HUDEP-2 (cell line): ENCODE measurements at regions not wholly inside any gene's neighbourhood (a gene's known extent, or its start where the extent isn't known, plus 50 kb on each side); places are given as distances from the start of the nearest gene placed in this dataset.

Experiments
- DNase-seq, 76 experiments: peaks; one replicate each; lab custom pipeline; 2025; ENCODE audit not compliant: unreplicated experiment in 76 of 76; lab: John Stamatoyannopoulos, UW

GRCh38 chr2:6442252-6442985 is 423.3 kb downstream of the CMPK2 start:
- no peak for DNase-seq

- DNase-seq = no peak
Observed at GRCh38 chr2:6443061-6443823, 422.5 kb downstream of the CMPK2 start.

GRCh38 chr2:6444514-6444913 is 421.2 kb downstream of the CMPK2 start:
- DNase-seq = no peak

- DNase-seq = no peak
Observed at GRCh38 chr2:6445156-6445555, 420.6 kb downstream of the CMPK2 start.

GRCh38 chr2:6446938-6447608 is 418.6 kb downstream of the CMPK2 start:
- DNase-seq = no peak

- DNase-seq = no peak
Observed at GRCh38 chr2:6448893-6449292, 416.8 kb downstream of the CMPK2 start.

GRCh38 chr2:6449343-6449742 is 416.4 kb downstream of the CMPK2 start:
- no peak for DNase-seq

GRCh38 chr2:6452702-6453481 is 412.8 kb downstream of the CMPK2 start:
- DNase-seq = peak in 1 of 76 experiments; percentile 0

GRCh38 chr2:6454286-6454990 is 411.3 kb downstream of the CMPK2 start:
- DNase-seq = no peak

GRCh38 chr2:6459138-6459537 is 406.6 kb downstream of the CMPK2 start:
- DNase-seq = no peak

GRCh38 chr2:6470518-6470917 is 395.2 kb downstream of the CMPK2 start:
- no peak for DNase-seq

- DNase-seq = no peak
Observed at GRCh38 chr2:6471419-6471818, 394.3 kb downstream of the CMPK2 start.

- DNase-seq = no peak
Observed at GRCh38 chr2:6474161-6475140, 391.3 kb downstream of the CMPK2 start.

- DNase-seq = no peak
Observed at GRCh38 chr2:6475155-6475940, 390.4 kb downstream of the CMPK2 start.

- no peak for DNase-seq
Observed at GRCh38 chr2:6480514-6480913, 385.2 kb downstream of the CMPK2 start.

GRCh38 chr2:6482256-6482655 is 383.5 kb downstream of the CMPK2 start:
- DNase-seq = no peak

GRCh38 chr2:6487765-6488164 is 377.9 kb downstream of the CMPK2 start:
- no peak for DNase-seq

- DNase-seq = no peak
Observed at GRCh38 chr2:6492573-6492972, 373.1 kb downstream of the CMPK2 start.
